Keratinocyte (primary cell): ENCODE measurements at regions not wholly inside any gene's neighbourhood (a gene's known extent, or its start where the extent isn't known, plus 50 kb on each side); places are given as distances from the start of the nearest gene placed in this dataset.

ENCODE experiments used
- DNase-seq: peaks from one replicate; pipeline ENCODE4 v3.0.0-alpha.2; 2011; ENCODE audit warnings: low read depth, missing footprints, low spot score
- FAIRE-seq: peaks from 2 replicates; lab custom pipeline; 2011; peaks lifted over from hg19 to GRCh38; lab: Jason Lieb, UNC
- H2AFZ ChIP-seq: 2 replicates; pipeline ENCODE4 v1.6.0; 2012; ENCODE audit warnings: low read length, control low read depth, inconsistent platforms; ENCODE audit not compliant: control insufficient read depth
- H3K27ac ChIP-seq: 2 replicates; pipeline ENCODE4 v1.5.1; 2011; ENCODE audit warnings: low read length; ENCODE audit not compliant: control insufficient read depth, insufficient read depth
- H3K27me3 ChIP-seq: 3 replicates; pipeline ENCODE4 v1.6.0; 2011; ENCODE audit warnings: low read length; ENCODE audit not compliant: control insufficient read depth, insufficient read depth; ENCODE audit errors: extremely low read depth
- H3K36me3 ChIP-seq, 2 experiments: 2 replicates in 1 of 2; 3 replicates in 1 of 2; pipeline ENCODE4 v1.5.1; 2011; ENCODE audit warnings: low read length in 2 of 2, mild to moderate bottlenecking in 1 of 2; ENCODE audit not compliant: control insufficient read depth in 2 of 2, insufficient read depth in 2 of 2; ENCODE audit errors: extremely low read depth in 1 of 2
- H3K4me1 ChIP-seq: 3 replicates; pipeline ENCODE4 v1.5.1; 2011; ENCODE audit warnings: low read length; ENCODE audit not compliant: control insufficient read depth, insufficient read depth; ENCODE audit errors: extremely low read depth
- H3K4me2 ChIP-seq: 3 replicates; pipeline ENCODE4 v1.6.0; 2011; ENCODE audit warnings: low read depth, low read length; ENCODE audit not compliant: control insufficient read depth, insufficient read depth; ENCODE audit errors: extremely low read depth
- H3K4me3 ChIP-seq, 3 experiments: fragments of 200-600 bp in 1 of 3; sonication (generic) in 1 of 3; 2 replicates in 2 of 3; 3 replicates in 1 of 3; pipeline ENCODE4 v1.5.1; 2011 to 2016; ENCODE audit warnings: low read length in 3 of 3, mild to moderate bottlenecking in 3 of 3, control low read depth in 2 of 3, inconsistent platforms in 1 of 3, low read depth in 1 of 3, mixed read lengths in 1 of 3, mixed run types in 1 of 3, moderate library complexity in 1 of 3; ENCODE audit not compliant: control insufficient read depth in 2 of 3, insufficient read depth in 2 of 3; ENCODE audit errors: extremely low read depth in 1 of 3
- H3K79me2 ChIP-seq: 2 replicates; pipeline ENCODE4 v1.6.0; 2012; ENCODE audit warnings: low read length; ENCODE audit not compliant: control insufficient read depth, insufficient read depth
- H3K9ac ChIP-seq: 3 replicates; pipeline ENCODE4 v1.6.0; 2011; ENCODE audit warnings: low read length; ENCODE audit not compliant: control insufficient read depth, insufficient read depth; ENCODE audit errors: extremely low read depth
- H3K9me1 ChIP-seq: 3 replicates; pipeline ENCODE4 v1.6.0; 2011; ENCODE audit warnings: low read length; ENCODE audit not compliant: control insufficient read depth, insufficient read depth; ENCODE audit errors: extremely low read depth
- H3K9me3 ChIP-seq: 2 replicates; pipeline ENCODE4 v1.5.1; 2012; ENCODE audit warnings: low read depth, low read length; ENCODE audit not compliant: control insufficient read depth
- H4K20me1 ChIP-seq: 3 replicates; pipeline ENCODE4 v1.6.0; 2011; ENCODE audit warnings: low read length; ENCODE audit not compliant: control insufficient read depth, insufficient read depth; ENCODE audit errors: extremely low read depth
- CTCF ChIP-seq, 3 experiments: IDR thresholded peaks in 1 of 3; conservative IDR thresholded peaks in 1 of 3; optimal IDR thresholded peaks in 1 of 3; 2 replicates in 2 of 3; 3 replicates in 1 of 3; pipeline versions ENCODE3 to v1.5.1; 2011; ENCODE audit warnings: low read length in 3 of 3, mild to moderate bottlenecking in 3 of 3, moderate library complexity in 2 of 3, control low read depth in 1 of 3, inconsistent platforms in 1 of 3; ENCODE audit not compliant: insufficient read depth in 2 of 3; ENCODE audit errors: extremely low read depth in 1 of 3
- EZH2 ChIP-seq: IDR thresholded peaks from one replicate; pipeline ENCODE4 v1.6.1; 2012; ENCODE audit warnings: inconsistent platforms, mild to moderate bottlenecking, low read length, moderate library complexity
- dilution Hi-C: fragments of 300-500 bp; cut with MboI; formaldehyde crosslinking; loops from one replicate; pipeline ENCODE4 v1.7.0; 2020; ENCODE audit warnings: low sequenced_read_pairs; ENCODE audit not compliant: extremely low pct_ligation_motif_present

DNA sequence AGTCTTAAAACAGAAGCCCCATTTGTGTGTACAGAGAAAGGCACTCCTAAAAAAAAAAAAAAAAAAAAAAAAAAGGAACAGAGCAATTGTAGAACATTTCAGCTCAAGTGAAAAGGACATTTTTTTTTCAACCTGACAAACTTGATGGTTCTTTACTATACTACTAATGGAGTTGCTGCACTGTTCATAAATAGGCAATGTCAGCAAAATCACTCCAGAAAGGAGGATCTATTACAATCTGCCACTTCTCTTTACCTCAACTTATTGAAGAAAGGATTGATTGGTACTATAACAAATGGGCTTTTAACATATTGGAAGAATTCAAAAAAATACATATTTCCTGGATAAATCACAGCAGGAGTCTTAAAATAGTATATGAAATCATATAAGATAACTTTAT, 1517.7 kb downstream of the SLITRK1 start:
- dilution Hi-C loops: no loop called here
- Histone ChIP-seq H3K9ac (no peak overlapping the region), H3K27ac (no peak overlapping the region), H4K20me1 (no peaks in the 10 kb centered on the region), H3K9me3 (no peaks in the 10 kb centered on the region), H3K9me1 (no peaks in the 10 kb centered on the region), H3K27me3 (no peaks in the 10 kb centered on the region), H3K36me3 (no peaks in the 10 kb centered on the region), H3K79me2 (no peaks in the 10 kb centered on the region), H3K4me3 (no peak overlapping the region), H3K4me2 (no peak overlapping the region), H3K4me1 (no peaks in the 10 kb centered on the region), H2AFZ (no peak overlapping the region)
- FAIRE-seq (no peak), DNase-seq (no peak)
- TF ChIP-seq EZH2: no peak
- no peak for TF ChIP-seq CTCF (optimal IDR thresholded peaks at IDR 0.05 in 1 of 3, IDR thresholded peaks at IDR 0.05 in 1 of 3, conservative IDR thresholded peaks at IDR 0.05 in 1 of 3; ENCODE audit: extremely low read depth in 1 of 3, insufficient read depth in 2 of 3, low read length in 3 of 3)

DNA sequence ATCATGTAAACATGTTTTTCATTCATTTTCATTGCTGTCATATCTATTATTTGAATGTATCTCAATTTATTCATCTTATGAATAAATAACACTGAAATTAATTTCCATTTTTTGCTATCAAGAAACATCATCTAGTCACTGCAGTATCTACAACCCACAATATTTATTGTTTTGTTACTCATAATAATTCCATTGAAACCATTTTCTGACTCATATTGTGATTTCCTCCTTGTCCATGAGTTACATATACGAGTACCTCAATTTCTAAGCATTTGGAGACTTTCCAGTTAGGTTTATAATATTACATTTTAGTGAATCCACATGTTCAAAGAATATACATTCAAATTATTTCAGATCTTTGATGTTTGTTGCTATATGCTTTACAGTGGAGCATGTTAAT, 1524.0 kb downstream of the SLITRK1 start:
- FAIRE-seq (no peak), DNase-seq (no peak)
- TF ChIP-seq CTCF (optimal IDR thresholded peaks at IDR 0.05 in 1 of 3, IDR thresholded peaks at IDR 0.05 in 1 of 3, conservative IDR thresholded peaks at IDR 0.05 in 1 of 3; ENCODE audit: extremely low read depth in 1 of 3, insufficient read depth in 2 of 3, low read length in 3 of 3) (no peak), EZH2 (no peak)
- H3K9me3 ChIP-seq: no peaks in the 10 kb centered on the region
- no peaks in the 10 kb centered on the region for H4K20me1 ChIP-seq
- H3K4me2 ChIP-seq: no peak overlapping the region
- H3K9ac ChIP-seq: no peak overlapping the region
- dilution Hi-C loops: no loop called here
- H3K4me1 ChIP-seq: no peaks in the 10 kb centered on the region
- no peaks in the 10 kb centered on the region for H3K79me2 ChIP-seq
- H3K9me1 ChIP-seq: no peaks in the 10 kb centered on the region
- H3K27ac ChIP-seq: no peak overlapping the region
- H3K36me3 ChIP-seq: no peaks in the 10 kb centered on the region
- H3K27me3 ChIP-seq: no peaks in the 10 kb centered on the region
- no peak overlapping the region for H3K4me3 ChIP-seq
- no peak overlapping the region for H2AFZ ChIP-seq
